K562 (cell line): ENCODE measurements at regions not wholly inside any gene's neighbourhood (a gene's known extent, or its start where the extent isn't known, plus 50 kb on each side); places are given as distances from the start of the nearest gene placed in this dataset.

ENCODE experiments used
- ATAC-seq: fragments of 200-7000 bp; cut with Tn5 transposase; 3 replicates; pipeline ENCODE4 v1.9.1; 2020; ENCODE audit warnings: moderate library complexity
- BruUV-seq: library from RNA; stranded (reverse); fragments of 400-500 nt; replicated peaks from 2 replicates; lab custom pipeline; 2021; lab: Mats Ljungman, UMichigan
- CTCF ChIA-PET: fragments of 300-600 bp; formaldehyde crosslinking; extraction: SDS; loops from one replicate; lab custom pipeline; 2021; ENCODE audit warnings: low intra/inter-chr PET ratio; lab: Yijun Ruan, JAX
- POLR2A ChIA-PET: fragments of 300-600, 350-650 bp; sonication (Branson Sonifier 250); formaldehyde crosslinking; extraction: SDS; loops from one replicate; lab custom pipeline; 2021; ENCODE audit warnings: antibody characterized with exemption, inconsistent platforms; lab: Yijun Ruan, JAX
- DNase-seq, 4 experiments: peaks; one replicate each; pipeline versions ENCODE4 v3.0.0 to v3.0.0-alpha.2; 2011 to 2018; ENCODE audit warnings: low spot score in 3 of 4, mixed read lengths in 3 of 4; ENCODE audit errors: extremely low read depth in 1 of 4
- FAIRE-seq: peaks from 2 replicates; lab custom pipeline; 2011; peaks lifted over from hg19 to GRCh38; lab: Jason Lieb, UNC
- H2AFZ ChIP-seq: 2 replicates; pipeline ENCODE4 v1.6.0; 2011; ENCODE audit warnings: low read depth, low read length, control low read depth, inconsistent platforms
- H3K27ac ChIP-seq: fragments of 200-600 bp; 3 replicates; pipeline ENCODE4 v1.8.0; 2011; ENCODE audit warnings: low read depth, mild to moderate bottlenecking, control low read depth, inconsistent platforms, low read length, moderate library complexity, mixed read lengths; ENCODE audit errors: extremely low read depth
- H3K27me3 ChIP-seq, 2 experiments: fragments of 300-600 bp in 1 of 2; 2 replicates in 1 of 2; 3 replicates in 1 of 2; pipeline versions ENCODE4 v1.6.0 to v1.8.0; 2011; ENCODE audit warnings: inconsistent platforms in 2 of 2, low read length in 2 of 2, mild to moderate bottlenecking in 1 of 2, mixed read lengths in 1 of 2, moderate library complexity in 1 of 2; ENCODE audit not compliant: control insufficient read depth in 2 of 2, insufficient read depth in 2 of 2
- H3K36me3 ChIP-seq: fragments of 300-600 bp; 3 replicates; pipeline ENCODE4 v1.8.0; 2011; ENCODE audit warnings: mild to moderate bottlenecking, low read length, inconsistent platforms; ENCODE audit not compliant: control insufficient read depth, insufficient read depth
- H3K4me1 ChIP-seq, 2 experiments: fragments of 200-600 bp in 1 of 2; replicated peaks in 1 of 2; 2 replicates in 1 of 2; 3 replicates in 1 of 2; pipeline versions ENCODE4 v1.5.1 to v1.8.0; 2011; ENCODE audit warnings: inconsistent platforms in 2 of 2, low read length in 2 of 2, mild to moderate bottlenecking in 1 of 2, mixed read lengths in 1 of 2, moderate library complexity in 1 of 2; ENCODE audit not compliant: control insufficient read depth in 2 of 2, insufficient read depth in 2 of 2
- H3K4me2 ChIP-seq: 2 replicates; pipeline ENCODE4 v1.6.1; 2011; ENCODE audit warnings: low read length, control low read depth, inconsistent platforms, mixed read lengths; ENCODE audit not compliant: insufficient read depth
- H3K4me3 ChIP-seq: fragments of 200-600 bp; sonication (generic), shearing (Covaris generic); 2 replicates; pipeline ENCODE4 v1.5.1; 2016; ENCODE audit warnings: control low read depth, inconsistent platforms
- H3K79me2 ChIP-seq: fragments of 200-600 bp; 3 replicates; pipeline ENCODE4 v1.8.0; 2011; ENCODE audit warnings: low read length, inconsistent platforms; ENCODE audit not compliant: control insufficient read depth, insufficient read depth
- H3K9ac ChIP-seq, 2 experiments: 2 replicates each; pipeline versions ENCODE4 v1.6.0 to v1.6.1; 2011; ENCODE audit warnings: low read depth in 2 of 2, low read length in 2 of 2, control low read depth in 1 of 2, inconsistent platforms in 1 of 2, mild to moderate bottlenecking in 1 of 2, mixed read lengths in 1 of 2; ENCODE audit not compliant: insufficient read depth in 1 of 2
- H3K9me1 ChIP-seq: one replicate; pipeline ENCODE4 v1.6.0; 2011; ENCODE audit warnings: inconsistent platforms, mild to moderate bottlenecking, low read length, moderate library complexity; ENCODE audit not compliant: control insufficient read depth, insufficient read depth
- H3K9me3 ChIP-seq: replicated peaks from 2 replicates; pipeline ENCODE4 v1.5.1; 2011; ENCODE audit warnings: low read depth, low read length, inconsistent platforms; ENCODE audit not compliant: control insufficient read depth, insufficient read depth
- H4K20me1 ChIP-seq: replicated peaks from 2 replicates; pipeline ENCODE4 v1.6.1; 2011; ENCODE audit warnings: low read length, inconsistent platforms, mixed read lengths; ENCODE audit not compliant: control insufficient read depth, insufficient read depth
- RAD21 ChIP-seq, 2 experiments: fragments of 250-450 bp in 1 of 2; fragments of 450-650 bp in 1 of 2; sonication (Bioruptor Pico) in 1 of 2; formaldehyde crosslinking in 1 of 2; IDR thresholded peaks in 1 of 2; conservative IDR thresholded peaks in 1 of 2; 2 replicates each; pipeline versions ENCODE4 v1.4.0 to v1.8.0; 2020 to 2022; ENCODE audit warnings: mild to moderate bottlenecking in 2 of 2, moderate library complexity in 1 of 2
- SMC3 ChIP-seq: conservative IDR thresholded peaks from 2 replicates; pipeline ENCODE4 v1.6.1; 2011; ENCODE audit warnings: low read depth, low read length, improper control_type of control experiment; ENCODE audit not compliant: insufficient read depth
- YY1 ChIP-seq, 3 experiments: IDR thresholded peaks; 2 replicates each; pipeline ENCODE4 v1.6.1; 2011; ENCODE audit warnings: low read length in 2 of 3, mild to moderate bottlenecking in 2 of 3, moderate library complexity in 2 of 3, borderline replicate concordance in 1 of 3, control low read depth in 1 of 3, low read depth in 1 of 3; ENCODE audit not compliant: insufficient read depth in 3 of 3, insufficient replicate concordance in 2 of 3, control insufficient read depth in 1 of 3, insufficient read length in 1 of 3; ENCODE audit errors: extremely low read depth in 1 of 3
- ZNF165 ChIP-seq: fragments of 250-450 bp; sonication (Bioruptor Pico); IDR thresholded peaks from 2 replicates; pipeline ENCODE4 v1.4.0; 2020; ENCODE audit warnings: borderline replicate concordance
- WGBS: fragments of 100-300 bp; shearing (Covaris generic); methylation state at CpG from one replicate; pipeline ENCODE4 v1.1.6; 2016; ENCODE audit warnings: low coverage, mixed read lengths; ENCODE audit not compliant: insufficient coverage; ENCODE audit errors: missing lambda C conversion rate; 5-methylcytosine and 5-hydroxymethylcytosine counted together
- in situ Hi-C: fragments of 300-500 bp; cut with MboI; formaldehyde crosslinking; loops from 4 replicates; pipeline ENCODE4 v1.15.0; 2018; ENCODE audit warnings: inconsistent platforms, mixed read lengths
- intact Hi-C: fragments of 100-400 bp; cut with micrococcal nuclease; formaldehyde crosslinking; loops from 2 replicates; pipeline ENCODE4 v1.14.2; 2022
- TF ChIP-seq, protein P1 (sequence below), 3 experiments: IDR thresholded peaks in 2 of 3; conservative IDR thresholded peaks in 1 of 3; 2 replicates each; pipeline ENCODE4 v1.5.1; 2011 to 2012; ENCODE audit warnings: low read length in 3 of 3, mild to moderate bottlenecking in 3 of 3, control low read depth in 2 of 3, improper control_type of control experiment in 1 of 3, inconsistent platforms in 1 of 3, low read depth in 1 of 3, mixed read lengths in 1 of 3, moderate library complexity in 1 of 3; ENCODE audit not compliant: insufficient read depth in 2 of 3
- TF ChIP-seq, protein P2 (sequence below): fragments of 250-450 bp; sonication (Bioruptor Pico); IDR thresholded peaks from 2 replicates; pipeline ENCODE4 v1.4.0; 2020

GRCh38 chr1:221263831-221264767, 384.9 kb downstream of the HLX start:
- 3% methylated on average over 9 of the region's 9 CpGs for WGBS
- Histone ChIP-seq H4K20me1 (no peaks in the 10 kb centered on the region), H3K9me1 (no peaks in the 10 kb centered on the region), H3K9ac (no peak overlapping the region), H3K9me3 (no peaks in the 10 kb centered on the region; the same call in 1 of the 2 replicates), H3K27me3 (no peaks in the 10 kb centered on the region), H3K79me2 (no peaks in the 10 kb centered on the region), H3K4me1 (no peaks in the 10 kb centered on the region), H3K27ac (no peak overlapping the region), H3K36me3 (no peaks in the 10 kb centered on the region), H2AFZ (no peak overlapping the region), H3K4me2 (no peak overlapping the region), H3K4me3 (no peak overlapping the region)
- FAIRE-seq (peak; percentile 61), DNase-seq (peak; percentile 47 to 63 (median 50)), ATAC-seq (peak; percentile 81)
- ChIA-PET CTCF (interaction anchor here (0.6 kb wide), 1 partner anchor 1642 kb away, joined by 3 read pairs; no protein-coding TSS in a partner anchor), POLR2A (interaction anchor here (0.6 kb wide), 1 partner anchor 129 kb away, joined by 3 read pairs; no protein-coding TSS in a partner anchor)
- in situ Hi-C loops: no loop called here
- intact Hi-C loops: loop anchor here (5.0 to 10.0 kb wide), 2 partner anchors 173 to 1191 kb away; no protein-coding TSS in a partner anchor
- BruUV-seq: no TSS peak
- TF ChIP-seq SMC3 (0 out of 2 replicates have a peak, but pooled peaks have one; percentile 7), RAD21 (CRISPR knock-in tag; conservative IDR thresholded peaks at IDR 0.05 in 1 of 2, IDR thresholded peaks at IDR 0.05 in 1 of 2) (peak; percentile 56 to 62), YY1 (IDR thresholded peaks at IDR 0.05; ENCODE audit: borderline replicate concordance in 1 of 3, control insufficient read depth in 1 of 3, extremely low read depth in 1 of 3, insufficient read depth in 3 of 3, insufficient read length in 1 of 3, insufficient replicate concordance in 2 of 3, low read depth in 1 of 3, low read length in 2 of 3) (peak in 2 of 3 experiments; percentile 66 to 88), ZNF165 (CRISPR knock-in tag) (no peak)
- TF ChIP-seq, protein P1, sequence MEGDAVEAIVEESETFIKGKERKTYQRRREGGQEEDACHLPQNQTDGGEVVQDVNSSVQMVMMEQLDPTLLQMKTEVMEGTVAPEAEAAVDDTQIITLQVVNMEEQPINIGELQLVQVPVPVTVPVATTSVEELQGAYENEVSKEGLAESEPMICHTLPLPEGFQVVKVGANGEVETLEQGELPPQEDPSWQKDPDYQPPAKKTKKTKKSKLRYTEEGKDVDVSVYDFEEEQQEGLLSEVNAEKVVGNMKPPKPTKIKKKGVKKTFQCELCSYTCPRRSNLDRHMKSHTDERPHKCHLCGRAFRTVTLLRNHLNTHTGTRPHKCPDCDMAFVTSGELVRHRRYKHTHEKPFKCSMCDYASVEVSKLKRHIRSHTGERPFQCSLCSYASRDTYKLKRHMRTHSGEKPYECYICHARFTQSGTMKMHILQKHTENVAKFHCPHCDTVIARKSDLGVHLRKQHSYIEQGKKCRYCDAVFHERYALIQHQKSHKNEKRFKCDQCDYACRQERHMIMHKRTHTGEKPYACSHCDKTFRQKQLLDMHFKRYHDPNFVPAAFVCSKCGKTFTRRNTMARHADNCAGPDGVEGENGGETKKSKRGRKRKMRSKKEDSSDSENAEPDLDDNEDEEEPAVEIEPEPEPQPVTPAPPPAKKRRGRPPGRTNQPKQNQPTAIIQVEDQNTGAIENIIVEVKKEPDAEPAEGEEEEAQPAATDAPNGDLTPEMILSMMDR (IDR thresholded peaks at IDR 0.05 in 2 of 3, conservative IDR thresholded peaks at IDR 0.05 in 1 of 3; ENCODE audit: insufficient read depth in 2 of 3, low read depth in 1 of 3, low read length in 3 of 3): peak; percentile 43 to 48 (median 47); a peak in 5 of 6 replicates
- TF ChIP-seq, protein P2, sequence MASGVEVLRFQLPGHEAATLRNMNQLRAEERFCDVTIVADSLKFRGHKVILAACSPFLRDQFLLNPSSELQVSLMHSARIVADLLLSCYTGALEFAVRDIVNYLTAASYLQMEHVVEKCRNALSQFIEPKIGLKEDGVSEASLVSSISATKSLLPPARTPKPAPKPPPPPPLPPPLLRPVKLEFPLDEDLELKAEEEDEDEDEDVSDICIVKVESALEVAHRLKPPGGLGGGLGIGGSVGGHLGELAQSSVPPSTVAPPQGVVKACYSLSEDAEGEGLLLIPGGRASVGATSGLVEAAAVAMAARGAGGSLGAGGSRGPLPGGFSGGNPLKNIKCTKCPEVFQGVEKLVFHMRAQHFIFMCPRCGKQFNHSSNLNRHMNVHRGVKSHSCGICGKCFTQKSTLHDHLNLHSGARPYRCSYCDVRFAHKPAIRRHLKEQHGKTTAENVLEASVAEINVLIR (CRISPR knock-in tag): no peak
